ENCODE measurements at regions not wholly inside any gene's neighbourhood (a gene's known extent, or its start where the extent isn't known, plus 50 kb on each side); places are given as distances from the start of the nearest gene placed in this dataset.
"Not testable (repeated sequence)": the region's sequence is repeated elsewhere in the genome, so short reads cannot be mapped to it uniquely, and the experiment has no call there.

DNA sequence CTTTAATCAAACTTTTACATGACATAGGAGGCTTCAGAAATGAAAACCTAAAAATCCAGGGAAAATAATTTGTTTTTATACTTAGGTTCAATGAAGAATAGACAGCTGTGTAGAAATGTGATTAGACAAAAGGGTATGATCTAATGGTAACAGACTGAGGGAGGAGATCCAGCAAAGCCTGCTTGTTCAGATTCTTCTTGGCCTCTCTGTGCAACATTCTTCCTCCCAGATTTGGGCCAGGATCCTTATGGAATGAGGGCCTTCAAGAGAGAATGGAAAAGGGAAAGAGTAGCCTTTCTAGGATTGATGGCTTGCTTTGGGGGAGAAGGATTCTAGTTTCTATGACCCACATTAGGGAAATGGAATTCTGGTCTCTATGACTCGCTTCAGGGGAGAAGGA, 94.5 kb upstream of the G2E3 start:
- Histone ChIP-seq H3K9ac (ENCODE audit: low read length) (no peak overlapping the region), H3K4me2 (ENCODE audit: low read depth, low read length) (no peak overlapping the region), H3K36me3 (replicated peaks; ENCODE audit: insufficient read depth, low read length) (no peaks in the 10 kb centered on the region), H3F3A (ENCODE audit: insufficient read depth, low read length) (no peaks in the 10 kb centered on the region), H3K79me2 (ENCODE audit: low read length) (no peaks in the 10 kb centered on the region), H3K4me3 (ENCODE audit: low read length) (no peak overlapping the region), H3K9me3 (replicated peaks; ENCODE audit: insufficient read depth, low read length) (no peaks in the 10 kb centered on the region), H3K9me2 (replicated peaks; ENCODE audit: insufficient read depth, low read length) (no peaks in the 10 kb centered on the region), H3K27ac (ENCODE audit: low read length) (no peak overlapping the region), H3K4me1 (ENCODE audit: low read length) (no peaks in the 10 kb centered on the region), H2AFZ (ENCODE audit: low read length) (no peak overlapping the region), H3K27me3 (replicated peaks; ENCODE audit: insufficient read depth, low read length) (no peaks in the 10 kb centered on the region), H4K20me1 (ENCODE audit: insufficient read depth, low read length) (no peaks in the 10 kb centered on the region)
- no peak for TF ChIP-seq EZH2phosphoT487 (IDR thresholded peaks at IDR 0.05; ENCODE audit: low read length)
- TF ChIP-seq, protein P1, sequence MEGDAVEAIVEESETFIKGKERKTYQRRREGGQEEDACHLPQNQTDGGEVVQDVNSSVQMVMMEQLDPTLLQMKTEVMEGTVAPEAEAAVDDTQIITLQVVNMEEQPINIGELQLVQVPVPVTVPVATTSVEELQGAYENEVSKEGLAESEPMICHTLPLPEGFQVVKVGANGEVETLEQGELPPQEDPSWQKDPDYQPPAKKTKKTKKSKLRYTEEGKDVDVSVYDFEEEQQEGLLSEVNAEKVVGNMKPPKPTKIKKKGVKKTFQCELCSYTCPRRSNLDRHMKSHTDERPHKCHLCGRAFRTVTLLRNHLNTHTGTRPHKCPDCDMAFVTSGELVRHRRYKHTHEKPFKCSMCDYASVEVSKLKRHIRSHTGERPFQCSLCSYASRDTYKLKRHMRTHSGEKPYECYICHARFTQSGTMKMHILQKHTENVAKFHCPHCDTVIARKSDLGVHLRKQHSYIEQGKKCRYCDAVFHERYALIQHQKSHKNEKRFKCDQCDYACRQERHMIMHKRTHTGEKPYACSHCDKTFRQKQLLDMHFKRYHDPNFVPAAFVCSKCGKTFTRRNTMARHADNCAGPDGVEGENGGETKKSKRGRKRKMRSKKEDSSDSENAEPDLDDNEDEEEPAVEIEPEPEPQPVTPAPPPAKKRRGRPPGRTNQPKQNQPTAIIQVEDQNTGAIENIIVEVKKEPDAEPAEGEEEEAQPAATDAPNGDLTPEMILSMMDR (IDR thresholded peaks at IDR 0.05; ENCODE audit: low read length), result no peak
- no peak for TF ChIP-seq EZH2 (optimal IDR thresholded peaks at IDR 0.05; ENCODE audit: low read depth, low read length)
- no peak for DNase-seq

DNA sequence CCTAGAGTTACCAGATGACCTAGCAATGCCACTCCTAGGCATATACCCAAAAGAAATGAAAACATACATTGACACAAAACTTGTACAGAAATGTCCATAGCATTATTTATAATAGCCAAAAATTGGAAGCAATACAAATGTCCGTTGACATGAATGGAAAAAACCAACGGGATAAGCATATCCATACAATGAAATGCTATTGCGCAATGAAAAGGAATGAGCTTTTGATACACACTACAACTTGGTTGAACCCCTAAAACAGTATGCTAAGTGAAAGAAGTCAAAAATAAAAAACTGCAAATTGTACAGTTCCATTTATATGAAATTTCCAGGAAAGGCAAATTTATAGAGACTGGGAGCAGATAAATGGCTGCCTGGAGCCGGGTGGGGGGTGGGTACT, 90.6 kb upstream of the G2E3 start:
- Histone ChIP-seq H3K9me3 (replicated peaks; ENCODE audit: insufficient read depth, low read length) (no peaks in the 10 kb centered on the region), H3K27me3 (replicated peaks; ENCODE audit: insufficient read depth, low read length) (no peaks in the 10 kb centered on the region), H3K9ac (ENCODE audit: low read length) (no peak overlapping the region), H3K4me3 (ENCODE audit: low read length) (no peak overlapping the region), H3K79me2 (ENCODE audit: low read length) (no peaks in the 10 kb centered on the region), H2AFZ (ENCODE audit: low read length) (no peak overlapping the region), H3K4me1 (ENCODE audit: low read length) (no peaks in the 10 kb centered on the region), H3K36me3 (replicated peaks; ENCODE audit: insufficient read depth, low read length) (no peaks in the 10 kb centered on the region), H3K9me2 (replicated peaks; ENCODE audit: insufficient read depth, low read length) (no peaks in the 10 kb centered on the region), H3K27ac (ENCODE audit: low read length) (no peak overlapping the region), H3F3A (ENCODE audit: insufficient read depth, low read length) (no peaks in the 10 kb centered on the region), H3K4me2 (ENCODE audit: low read depth, low read length) (no peak overlapping the region), H4K20me1 (ENCODE audit: insufficient read depth, low read length) (no peaks in the 10 kb centered on the region)
- DNase-seq, result no peak
- no peak for TF ChIP-seq EZH2 (optimal IDR thresholded peaks at IDR 0.05; ENCODE audit: low read depth, low read length)
- TF ChIP-seq, protein P1 (IDR thresholded peaks at IDR 0.05; ENCODE audit: low read length), result no peak
- TF ChIP-seq EZH2phosphoT487 (IDR thresholded peaks at IDR 0.05; ENCODE audit: low read length), result no peak

DNA sequence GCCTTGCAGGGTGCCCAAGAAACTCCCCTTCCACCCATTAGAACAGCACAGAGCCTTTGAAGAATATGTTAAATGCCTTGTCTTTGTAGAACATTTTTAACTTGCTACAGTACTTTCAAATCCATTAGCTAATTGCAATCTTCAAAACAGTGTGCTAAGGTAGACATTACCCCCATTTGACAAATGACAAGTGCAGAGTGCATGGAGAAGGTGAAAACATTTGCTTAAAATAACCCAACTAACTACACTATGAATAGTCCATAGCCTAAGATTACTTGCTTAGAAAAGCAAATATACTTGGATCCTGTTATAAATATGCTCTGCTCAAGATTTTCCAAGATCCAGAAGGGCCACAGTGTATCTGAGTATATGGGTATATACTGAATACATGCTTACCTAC, 87.0 kb upstream of the G2E3 start:
- H3F3A ChIP-seq (ENCODE audit: insufficient read depth, low read length), result no peaks in the 10 kb centered on the region
- no peaks in the 10 kb centered on the region for H3K79me2 ChIP-seq (ENCODE audit: low read length)
- no peaks in the 10 kb centered on the region for H3K36me3 ChIP-seq (replicated peaks; ENCODE audit: insufficient read depth, low read length)
- H3K4me1 ChIP-seq (ENCODE audit: low read length), result no peaks in the 10 kb centered on the region
- no peaks in the 10 kb centered on the region for H3K27me3 ChIP-seq (replicated peaks; ENCODE audit: insufficient read depth, low read length)
- no peaks in the 10 kb centered on the region for H3K9me2 ChIP-seq (replicated peaks; ENCODE audit: insufficient read depth, low read length)
- no peak overlapping the region for H3K4me3 ChIP-seq (ENCODE audit: low read length)
- H3K9ac ChIP-seq (ENCODE audit: low read length), result no peak overlapping the region
- no peaks in the 10 kb centered on the region for H4K20me1 ChIP-seq (ENCODE audit: insufficient read depth, low read length)
- no peak overlapping the region for H3K4me2 ChIP-seq (ENCODE audit: low read depth, low read length)
- no peak for DNase-seq
- TF ChIP-seq EZH2 (optimal IDR thresholded peaks at IDR 0.05; ENCODE audit: low read depth, low read length) (no peak), EZH2phosphoT487 (IDR thresholded peaks at IDR 0.05; ENCODE audit: low read length) (no peak)
- TF ChIP-seq, protein P1 (IDR thresholded peaks at IDR 0.05; ENCODE audit: low read length), result no peak
- H3K9me3 ChIP-seq (replicated peaks; ENCODE audit: insufficient read depth, low read length), result no peaks in the 10 kb centered on the region
- no peak overlapping the region for H3K27ac ChIP-seq (ENCODE audit: low read length)
- no peak overlapping the region for H2AFZ ChIP-seq (ENCODE audit: low read length)

DNA sequence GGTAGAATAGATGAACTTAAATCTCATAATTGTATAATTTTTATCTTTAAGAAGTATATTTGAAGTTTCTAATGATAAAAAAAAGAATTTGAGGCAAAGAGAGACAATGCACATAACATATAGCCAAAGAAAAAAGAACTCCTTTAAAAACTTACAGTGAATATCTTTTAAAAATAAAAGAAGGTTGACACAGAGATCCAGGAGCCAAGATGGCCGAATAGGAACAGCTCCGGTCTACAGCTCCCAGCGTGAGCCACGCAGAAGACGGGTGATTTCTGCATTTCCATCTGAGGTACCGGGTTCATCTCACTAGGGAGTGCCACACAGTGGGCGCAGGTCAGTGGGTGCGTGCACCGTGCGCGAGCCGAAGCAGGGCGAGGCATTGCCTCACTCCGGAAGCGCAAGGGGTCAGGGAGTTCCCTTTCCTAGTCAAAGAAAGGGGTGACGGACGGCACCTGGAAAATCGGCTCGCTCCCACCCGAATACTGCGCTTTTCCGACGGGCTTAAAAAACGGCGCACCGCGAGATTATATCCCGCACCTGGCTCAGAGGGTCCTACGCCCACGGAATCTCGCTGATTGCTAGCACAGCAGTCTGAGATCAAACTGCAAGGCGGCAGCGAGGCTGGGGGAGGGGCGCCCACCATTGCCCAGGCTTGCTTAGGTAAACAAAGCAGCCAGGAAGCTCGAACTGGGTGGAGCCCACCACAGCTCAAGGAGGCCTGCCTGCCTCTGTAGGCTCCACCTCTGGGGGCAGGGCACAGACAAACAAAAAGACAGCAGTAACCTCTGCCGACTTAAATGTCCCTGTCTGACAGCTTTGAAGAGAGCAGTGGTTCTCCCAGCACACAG, 84.9 kb upstream of the G2E3 start:
- not testable (repeated sequence) for H3K4me2 ChIP-seq (ENCODE audit: low read depth, low read length); H3K9me2 ChIP-seq (replicated peaks; ENCODE audit: insufficient read depth, low read length); H4K20me1 ChIP-seq (ENCODE audit: insufficient read depth, low read length); H3K4me3 ChIP-seq (ENCODE audit: low read length); H3K9ac ChIP-seq (ENCODE audit: low read length); H3K36me3 ChIP-seq (replicated peaks; ENCODE audit: insufficient read depth, low read length); H3K4me1 ChIP-seq (ENCODE audit: low read length); H3K27me3 ChIP-seq (replicated peaks; ENCODE audit: insufficient read depth, low read length); H2AFZ ChIP-seq (ENCODE audit: low read length); H3K27ac ChIP-seq (ENCODE audit: low read length); DNase-seq; H3F3A ChIP-seq (ENCODE audit: insufficient read depth, low read length); H3K79me2 ChIP-seq (ENCODE audit: low read length); H3K9me3 ChIP-seq (replicated peaks; ENCODE audit: insufficient read depth, low read length)
